NCI-H187 (cell line): ENCODE measurements at regions not wholly inside any gene's neighbourhood (a gene's known extent, or its start where the extent isn't known, plus 50 kb on each side); places are given as distances from the start of the nearest gene placed in this dataset.

ENCODE experiments used
- DNase-seq, 2 experiments: peaks; one replicate each; lab custom pipeline; 2025; lab: John Stamatoyannopoulos, UW

GRCh38 chr15:77733579-77734300 lies 101.0 kb upstream of the LINGO1 start:
- DNase-seq: no peak

GRCh38 chr15:77732514-77733335 lies 100.0 kb upstream of the LINGO1 start:
- no peak for DNase-seq

- DNase-seq: no peak
These were observed 99.2 kb upstream of the LINGO1 start for GRCh38 chr15:77731945-77732344.

GRCh38 chr15:77731067-77731466 lies 98.4 kb upstream of the LINGO1 start:
- no peak for DNase-seq

- no peak for DNase-seq
These were observed 95.1 kb upstream of the LINGO1 start for GRCh38 chr15:77727635-77728304.

- DNase-seq: no peak
These were observed 92.0 kb upstream of the LINGO1 start for GRCh38 chr15:77724715-77725114.

GRCh38 chr15:77723756-77724155 lies 91.0 kb upstream of the LINGO1 start:
- DNase-seq: no peak

GRCh38 chr15:77722759-77723460 lies 90.2 kb upstream of the LINGO1 start:
- DNase-seq: no peak

- DNase-seq: no peak
These were observed 89.3 kb upstream of the LINGO1 start for GRCh38 chr15:77721963-77722362.

GRCh38 chr15:77720655-77721054 lies 87.9 kb upstream of the LINGO1 start:
- DNase-seq: no peak

- no peak for DNase-seq
These were observed 87.5 kb upstream of the LINGO1 start for GRCh38 chr15:77720173-77720572.

GRCh38 chr15:77719450-77719849 lies 86.7 kb upstream of the LINGO1 start:
- DNase-seq: no peak

GRCh38 chr15:77717333-77717990 lies 84.8 kb upstream of the LINGO1 start:
- no peak for DNase-seq

GRCh38 chr15:77716632-77717332 lies 84.1 kb upstream of the LINGO1 start:
- no peak for DNase-seq

GRCh38 chr15:77715860-77716259 lies 83.1 kb upstream of the LINGO1 start:
- no peak for DNase-seq

- DNase-seq: no peak
These were observed 82.3 kb upstream of the LINGO1 start for GRCh38 chr15:77715051-77715450.

- no peak for DNase-seq
These were observed 81.8 kb upstream of the LINGO1 start for GRCh38 chr15:77714555-77714954.

- DNase-seq: no peak
These were observed 81.3 kb upstream of the LINGO1 start for GRCh38 chr15:77714023-77714422.

GRCh38 chr15:77713281-77713680 lies 80.6 kb upstream of the LINGO1 start:
- DNase-seq: no peak

- DNase-seq: no peak
These were observed 79.7 kb upstream of the LINGO1 start for GRCh38 chr15:77712438-77712837.

GRCh38 chr15:77710637-77711036 lies 77.9 kb upstream of the LINGO1 start:
- no peak for DNase-seq
